Keratinocyte (primary cell): ENCODE measurements at regions not wholly inside any gene's neighbourhood (a gene's known extent, or its start where the extent isn't known, plus 50 kb on each side); places are given as distances from the start of the nearest gene placed in this dataset.

Experiments used
- DNase-seq: peaks from one replicate; pipeline ENCODE4 v3.0.0-alpha.2; 2011; ENCODE audit warnings: low read depth, missing footprints, low spot score
- FAIRE-seq: peaks from 2 replicates; lab custom pipeline; 2011; peaks lifted over from hg19 to GRCh38; lab: Jason Lieb, UNC
- H2AFZ ChIP-seq: 2 replicates; pipeline ENCODE4 v1.6.0; 2012; ENCODE audit warnings: low read length, control low read depth, inconsistent platforms; ENCODE audit not compliant: control insufficient read depth
- H3K27ac ChIP-seq: 2 replicates; pipeline ENCODE4 v1.5.1; 2011; ENCODE audit warnings: low read length; ENCODE audit not compliant: control insufficient read depth, insufficient read depth
- H3K27me3 ChIP-seq: 3 replicates; pipeline ENCODE4 v1.6.0; 2011; ENCODE audit warnings: low read length; ENCODE audit not compliant: control insufficient read depth, insufficient read depth; ENCODE audit errors: extremely low read depth
- H3K36me3 ChIP-seq, 2 experiments: 2 replicates in 1 of 2; 3 replicates in 1 of 2; pipeline ENCODE4 v1.5.1; 2011; ENCODE audit warnings: low read length in 2 of 2, mild to moderate bottlenecking in 1 of 2; ENCODE audit not compliant: control insufficient read depth in 2 of 2, insufficient read depth in 2 of 2; ENCODE audit errors: extremely low read depth in 1 of 2
- H3K4me1 ChIP-seq: 3 replicates; pipeline ENCODE4 v1.5.1; 2011; ENCODE audit warnings: low read length; ENCODE audit not compliant: control insufficient read depth, insufficient read depth; ENCODE audit errors: extremely low read depth
- H3K4me2 ChIP-seq: 3 replicates; pipeline ENCODE4 v1.6.0; 2011; ENCODE audit warnings: low read depth, low read length; ENCODE audit not compliant: control insufficient read depth, insufficient read depth; ENCODE audit errors: extremely low read depth
- H3K4me3 ChIP-seq, 3 experiments: fragments of 200-600 bp in 1 of 3; sonication (generic) in 1 of 3; 2 replicates in 2 of 3; 3 replicates in 1 of 3; pipeline ENCODE4 v1.5.1; 2011 to 2016; ENCODE audit warnings: low read length in 3 of 3, mild to moderate bottlenecking in 3 of 3, control low read depth in 2 of 3, inconsistent platforms in 1 of 3, low read depth in 1 of 3, mixed read lengths in 1 of 3, mixed run types in 1 of 3, moderate library complexity in 1 of 3; ENCODE audit not compliant: control insufficient read depth in 2 of 3, insufficient read depth in 2 of 3; ENCODE audit errors: extremely low read depth in 1 of 3
- H3K79me2 ChIP-seq: 2 replicates; pipeline ENCODE4 v1.6.0; 2012; ENCODE audit warnings: low read length; ENCODE audit not compliant: control insufficient read depth, insufficient read depth
- H3K9ac ChIP-seq: 3 replicates; pipeline ENCODE4 v1.6.0; 2011; ENCODE audit warnings: low read length; ENCODE audit not compliant: control insufficient read depth, insufficient read depth; ENCODE audit errors: extremely low read depth
- H3K9me1 ChIP-seq: 3 replicates; pipeline ENCODE4 v1.6.0; 2011; ENCODE audit warnings: low read length; ENCODE audit not compliant: control insufficient read depth, insufficient read depth; ENCODE audit errors: extremely low read depth
- H3K9me3 ChIP-seq: 2 replicates; pipeline ENCODE4 v1.5.1; 2012; ENCODE audit warnings: low read depth, low read length; ENCODE audit not compliant: control insufficient read depth
- H4K20me1 ChIP-seq: 3 replicates; pipeline ENCODE4 v1.6.0; 2011; ENCODE audit warnings: low read length; ENCODE audit not compliant: control insufficient read depth, insufficient read depth; ENCODE audit errors: extremely low read depth
- CTCF ChIP-seq, 3 experiments: IDR thresholded peaks in 1 of 3; conservative IDR thresholded peaks in 1 of 3; optimal IDR thresholded peaks in 1 of 3; 2 replicates in 2 of 3; 3 replicates in 1 of 3; pipeline versions ENCODE3 to v1.5.1; 2011; ENCODE audit warnings: low read length in 3 of 3, mild to moderate bottlenecking in 3 of 3, moderate library complexity in 2 of 3, control low read depth in 1 of 3, inconsistent platforms in 1 of 3; ENCODE audit not compliant: insufficient read depth in 2 of 3; ENCODE audit errors: extremely low read depth in 1 of 3
- EZH2 ChIP-seq: IDR thresholded peaks from one replicate; pipeline ENCODE4 v1.6.1; 2012; ENCODE audit warnings: inconsistent platforms, mild to moderate bottlenecking, low read length, moderate library complexity
- dilution Hi-C: fragments of 300-500 bp; cut with MboI; formaldehyde crosslinking; loops from one replicate; pipeline ENCODE4 v1.7.0; 2020; ENCODE audit warnings: low sequenced_read_pairs; ENCODE audit not compliant: extremely low pct_ligation_motif_present

- Histone ChIP-seq H3K36me3 (no peaks in the 10 kb centered on the region), H3K9me1 (no peaks in the 10 kb centered on the region), H2AFZ (no peak overlapping the region), H4K20me1 (no peaks in the 10 kb centered on the region), H3K4me3 (no peak overlapping the region), H3K9ac (no peak overlapping the region), H3K4me1 (peaks cover 10% of the 10 kb centered on the region), H3K9me3 (no peaks in the 10 kb centered on the region), H3K4me2 (no peak overlapping the region), H3K27ac (no peak overlapping the region), H3K27me3 (no peaks in the 10 kb centered on the region), H3K79me2 (no peaks in the 10 kb centered on the region)
- dilution Hi-C loops = no loop called here
- DNase-seq (no peak), FAIRE-seq (no peak)
- no peak for TF ChIP-seq CTCF (optimal IDR thresholded peaks at IDR 0.05 in 1 of 3, IDR thresholded peaks at IDR 0.05 in 1 of 3, conservative IDR thresholded peaks at IDR 0.05 in 1 of 3; ENCODE audit: extremely low read depth in 1 of 3, insufficient read depth in 2 of 3, low read length in 3 of 3)
- no peak for TF ChIP-seq EZH2
These were observed 302.6 kb downstream of the PCNX1 start for GRCh38 chr14:71209888-71210287.

GRCh38 chr14:71212093-71212492 lies 304.8 kb downstream of the PCNX1 start:
- H3K9me1 ChIP-seq = no peaks in the 10 kb centered on the region
- no peaks in the 10 kb centered on the region for H3K79me2 ChIP-seq
- DNase-seq (no peak), FAIRE-seq (no peak)
- no peaks in the 10 kb centered on the region for H4K20me1 ChIP-seq
- TF ChIP-seq EZH2 (no peak), CTCF (optimal IDR thresholded peaks at IDR 0.05 in 1 of 3, IDR thresholded peaks at IDR 0.05 in 1 of 3, conservative IDR thresholded peaks at IDR 0.05 in 1 of 3; ENCODE audit: extremely low read depth in 1 of 3, insufficient read depth in 2 of 3, low read length in 3 of 3) (no peak)
- H3K27me3 ChIP-seq = no peaks in the 10 kb centered on the region
- no peak overlapping the region for H3K27ac ChIP-seq
- peaks cover 6% of the 10 kb centered on the region for H3K4me1 ChIP-seq
- no peak overlapping the region for H3K9ac ChIP-seq
- H3K4me2 ChIP-seq = no peak overlapping the region
- H3K9me3 ChIP-seq = no peaks in the 10 kb centered on the region
- dilution Hi-C loops = no loop called here
- no peak overlapping the region for H3K4me3 ChIP-seq
- no peak overlapping the region for H2AFZ ChIP-seq
- H3K36me3 ChIP-seq = no peaks in the 10 kb centered on the region
